Mucosa of descending colon (tissue), 3 donors: ENCODE measurements at regions not wholly inside any gene's neighbourhood (a gene's known extent, or its start where the extent isn't known, plus 50 kb on each side); places are given as distances from the start of the nearest gene placed in this dataset.

Source experiments
- ATAC-seq: fragments of 200-7000 bp; cut with Tn5 transposase; one replicate; pipeline ENCODE4 v1.9.1; 2020; ENCODE audit warnings: mild to moderate bottlenecking, moderate library complexity
- DNase-seq, 3 donors: peaks; one replicate each; pipeline ENCODE4 v3.0.0-alpha.2; 2020
- H3K36me3 ChIP-seq: fragments of 200-600 bp; one replicate; pipeline ENCODE4 v1.8.0; 2021; ENCODE audit warnings: low read depth, mild to moderate bottlenecking
- H3K4me1 ChIP-seq: fragments of 200-600 bp; one replicate; pipeline ENCODE4 v1.8.0; 2021; ENCODE audit warnings: low read depth, mild to moderate bottlenecking
- H3K4me3 ChIP-seq: fragments of 200-600 bp; one replicate; pipeline ENCODE4 v1.8.0; 2021; ENCODE audit warnings: mild to moderate bottlenecking
- H3K9me3 ChIP-seq: fragments of 200-600 bp; one replicate; pipeline ENCODE4 v1.8.0; 2021; ENCODE audit warnings: mild to moderate bottlenecking
- CTCF ChIP-seq: fragments of 200-600 bp; IDR thresholded peaks from one replicate; pipeline ENCODE4 v1.8.0; 2022; ENCODE audit warnings: antibody characterized with exemption, mild to moderate bottlenecking
- intact Hi-C, 2 donors: fragments of 100-400 bp; cut with DNase I in 1 of 2; cut with micrococcal nuclease in 1 of 2; formaldehyde crosslinking; loops; one replicate each; pipeline versions ENCODE4 v1.11.0 to v1.11.1; 2022; cut with DNase I, micrococcal nuclease
- donor health status: DM: no; HTN: no; CAD: no; lungs with moderate emphysema.
- donor health status: DM: no; HTN: no; CAD: no.
- donor health status: DM: no; HTN: yes; CAD: no.

- intact Hi-C loops = no loop called here
- ATAC-seq = no peak
- no peak overlapping the region for H3K4me3 ChIP-seq
Observed at GRCh38 chr2:52536929-52537460, 1230.6 kb upstream of the CHAC2 start.

GRCh38 chr2:52532956-52533355 lies 1234.6 kb upstream of the CHAC2 start:
- no peaks in the 10 kb centered on the region for H3K36me3 ChIP-seq
- TF ChIP-seq CTCF = no peak
- ATAC-seq (no peak), DNase-seq (no peak)
- H3K9me3 ChIP-seq = peaks cover 4% of the 10 kb centered on the region
- no peak overlapping the region for H3K4me3 ChIP-seq
- no peaks in the 10 kb centered on the region for H3K4me1 ChIP-seq
- intact Hi-C loops = no loop called here

More at GRCh38 chr2:52536929-52537460, 1230.6 kb upstream of the CHAC2 start:
- H3K36me3 ChIP-seq = no peaks in the 10 kb centered on the region
- no peak for DNase-seq
- peaks cover 4% of the 10 kb centered on the region for H3K9me3 ChIP-seq
- H3K4me1 ChIP-seq = no peaks in the 10 kb centered on the region
- TF ChIP-seq CTCF = no peak

GRCh38 chr2:52526735-52527134 lies 1240.9 kb upstream of the CHAC2 start:
- no peak for ATAC-seq
- no peak for DNase-seq
- H3K4me3 ChIP-seq = no peak overlapping the region
- TF ChIP-seq CTCF = no peak
- no peaks in the 10 kb centered on the region for H3K4me1 ChIP-seq
- no peaks in the 10 kb centered on the region for H3K36me3 ChIP-seq
- intact Hi-C loops = no loop called here
- peaks cover 16% of the 10 kb centered on the region for H3K9me3 ChIP-seq

GRCh38 chr2:52520644-52521043 lies 1247.0 kb upstream of the CHAC2 start:
- H3K4me3 ChIP-seq = no peak overlapping the region
- intact Hi-C loops = no loop called here
- ATAC-seq (no peak), DNase-seq (no peak)
- no peak for TF ChIP-seq CTCF
- no peaks in the 10 kb centered on the region for H3K36me3 ChIP-seq
- H3K4me1 ChIP-seq = no peaks in the 10 kb centered on the region
- peaks cover 11% of the 10 kb centered on the region for H3K9me3 ChIP-seq

- Histone ChIP-seq H3K4me3 (no peak overlapping the region), H3K36me3 (no peaks in the 10 kb centered on the region), H3K4me1 (no peaks in the 10 kb centered on the region), H3K9me3 (peaks cover 2% of the 10 kb centered on the region)
- no peak for DNase-seq
- ATAC-seq = no peak
- intact Hi-C loops = no loop called here
- no peak for TF ChIP-seq CTCF
Observed at GRCh38 chr2:52518678-52519077, 1248.9 kb upstream of the CHAC2 start.

- ATAC-seq = no peak
Observed at GRCh38 chr2:52512760-52513159, 1254.8 kb upstream of the CHAC2 start.

More at GRCh38 chr2:52512760-52513159, 1254.8 kb upstream of the CHAC2 start:
- no peak for DNase-seq
- H3K9me3 ChIP-seq = peaks cover 2% of the 10 kb centered on the region
- no peak for TF ChIP-seq CTCF
- no peaks in the 10 kb centered on the region for H3K36me3 ChIP-seq
- H3K4me1 ChIP-seq = no peaks in the 10 kb centered on the region
- no peak overlapping the region for H3K4me3 ChIP-seq
- intact Hi-C loops = no loop called here
